Large intestine (tissue), 3 donors: ENCODE measurements at regions not wholly inside any gene's neighbourhood (a gene's known extent, or its start where the extent isn't known, plus 50 kb on each side); places are given as distances from the start of the nearest gene placed in this dataset.
"Not testable (repeated sequence)": the region's sequence is repeated elsewhere in the genome, so short reads cannot be mapped to it uniquely, and the experiment has no call there.

ENCODE experiments used
- DNase-seq, 2 donors: peaks; one replicate each; pipeline versions ENCODE4 v3.0.0 to v3.0.0-alpha.2; 2013
- H3K27ac ChIP-seq: one replicate; pipeline ENCODE4 v1.5.1; 2013; ENCODE audit warnings: low read length
- H3K27me3 ChIP-seq: 2 replicates; pipeline ENCODE4 v1.6.1; 2013; ENCODE audit warnings: low read length; ENCODE audit not compliant: control insufficient read depth, insufficient read depth
- H3K36me3 ChIP-seq: 2 replicates; pipeline ENCODE4 v1.6.1; 2013; ENCODE audit warnings: low read length; ENCODE audit not compliant: control insufficient read depth, insufficient read depth
- H3K4me1 ChIP-seq: one replicate; pipeline ENCODE4 v1.6.1; 2013; ENCODE audit warnings: low read length; ENCODE audit not compliant: control insufficient read depth, insufficient read depth
- H3K4me3 ChIP-seq: one replicate; pipeline ENCODE4 v1.5.1; 2013; ENCODE audit warnings: low read length
- H3K9me3 ChIP-seq: one replicate; pipeline ENCODE4 v1.6.1; 2013; ENCODE audit warnings: mild to moderate bottlenecking, low read depth, low read length, moderate library complexity; ENCODE audit not compliant: control insufficient read depth
- WGBS: methylation state at CpG from one replicate; pipeline ENCODE4 v1.1.5; 2013; ENCODE audit warnings: low lambda C conversion rate; ENCODE audit not compliant: insufficient coverage; 5-methylcytosine and 5-hydroxymethylcytosine counted together

DNA sequence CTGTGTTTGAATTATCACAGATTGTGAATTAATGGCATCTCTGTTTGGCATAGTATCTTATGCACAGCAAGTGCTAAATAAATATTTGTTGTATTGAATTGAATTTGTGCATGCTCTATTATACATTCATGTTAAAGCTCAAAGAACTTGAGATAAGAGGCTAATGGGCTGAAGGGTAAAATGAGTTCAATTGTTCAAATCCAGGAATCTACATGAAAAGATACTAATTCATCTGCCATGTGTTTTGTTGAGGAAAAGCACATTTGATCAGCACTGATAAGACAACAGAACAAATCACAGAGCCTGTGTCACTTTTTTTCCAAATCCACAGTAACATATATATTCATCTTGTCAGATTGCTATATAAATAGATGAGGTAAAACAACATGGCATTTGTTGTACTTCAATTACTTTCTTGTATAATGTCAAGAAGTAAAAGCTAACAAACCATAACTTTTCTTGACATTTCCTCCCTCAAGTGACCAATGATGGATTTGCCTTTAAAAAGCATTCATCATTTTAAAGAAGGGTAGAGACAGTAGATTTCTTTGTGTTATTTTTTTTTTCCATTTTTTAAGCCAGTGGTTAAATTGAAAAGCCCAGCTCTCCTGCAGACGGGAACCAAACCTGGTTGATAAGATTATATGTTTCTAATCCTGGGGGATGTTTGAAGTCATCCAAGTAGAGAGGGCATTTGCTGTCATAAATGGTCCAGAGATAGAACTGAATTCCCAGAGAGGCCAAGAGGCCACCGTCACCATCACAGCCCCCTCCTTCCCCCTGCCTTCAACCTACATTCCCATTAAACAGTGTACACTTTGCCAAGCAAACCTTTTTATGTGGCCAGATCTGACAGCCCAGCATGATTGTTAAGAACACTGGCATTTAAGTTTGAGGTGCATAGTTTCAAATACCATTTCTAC is 123.0 kb downstream of the CHD9NB start:
- H3K9me3 ChIP-seq: no peaks in the 10 kb centered on the region
- DNase-seq: no peak
- no peak overlapping the region for H3K27ac ChIP-seq
- H3K4me3 ChIP-seq: no peak overlapping the region
- H3K27me3 ChIP-seq: no peaks in the 10 kb centered on the region
- no CpG with 5 or more reads among the region's 2 CpGs for WGBS
- no peaks in the 10 kb centered on the region for H3K4me1 ChIP-seq
- H3K36me3 ChIP-seq: no peaks in the 10 kb centered on the region

DNA sequence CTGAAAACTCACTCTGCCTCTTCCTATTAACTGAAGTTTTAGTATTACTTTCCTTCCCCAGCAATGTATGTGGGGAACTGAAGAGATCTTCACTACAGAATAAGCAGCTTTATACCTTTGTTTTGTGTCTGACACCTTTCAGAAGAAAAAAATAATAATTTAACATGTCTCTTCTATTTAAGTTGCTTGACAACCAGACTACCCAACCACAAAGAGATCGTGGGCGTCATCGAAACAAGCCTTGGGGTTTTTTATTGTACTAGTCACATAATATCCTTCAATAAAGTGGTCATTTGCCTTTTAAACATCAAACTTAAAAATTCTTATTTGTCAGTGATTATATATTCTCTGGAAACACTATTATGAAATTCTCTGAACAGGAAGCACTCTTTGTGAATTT is 123.7 kb downstream of the CHD9NB start:
- Histone ChIP-seq H3K9me3 (no peaks in the 10 kb centered on the region), H3K36me3 (no peaks in the 10 kb centered on the region), H3K4me3 (no peak overlapping the region), H3K27me3 (no peaks in the 10 kb centered on the region), H3K4me1 (no peaks in the 10 kb centered on the region), H3K27ac (no peak overlapping the region)
- DNase-seq: no peak
- no CpG with 5 or more reads among the region's 3 CpGs for WGBS

DNA sequence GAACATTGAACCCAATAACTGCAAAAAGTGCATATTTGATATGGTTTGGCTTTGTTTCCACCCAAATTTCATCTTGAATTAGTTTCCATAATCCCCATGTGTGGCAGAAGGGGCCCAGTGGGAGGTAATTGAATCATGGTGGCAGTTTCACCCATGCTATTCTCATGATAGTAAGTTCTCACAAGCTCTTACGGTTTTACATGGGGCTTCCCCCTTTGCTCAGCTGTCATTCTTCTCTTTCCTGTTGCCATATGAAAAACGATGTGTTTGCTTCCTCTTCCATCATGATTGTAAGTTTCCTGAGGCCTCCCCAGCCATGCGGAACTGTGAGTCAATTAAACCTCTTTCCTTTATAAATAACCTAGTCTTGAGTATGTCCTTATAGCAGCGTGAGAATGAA is 127.6 kb downstream of the CHD9NB start:
- H3K4me1 ChIP-seq: no peaks in the 10 kb centered on the region
- no peak overlapping the region for H3K4me3 ChIP-seq
- H3K27ac ChIP-seq: no peak overlapping the region
- no peak for DNase-seq
- WGBS: 78% methylated on average over 2 of the region's 4 CpGs
- H3K9me3 ChIP-seq: no peaks in the 10 kb centered on the region
- H3K36me3 ChIP-seq: no peaks in the 10 kb centered on the region
- no peaks in the 10 kb centered on the region for H3K27me3 ChIP-seq

DNA sequence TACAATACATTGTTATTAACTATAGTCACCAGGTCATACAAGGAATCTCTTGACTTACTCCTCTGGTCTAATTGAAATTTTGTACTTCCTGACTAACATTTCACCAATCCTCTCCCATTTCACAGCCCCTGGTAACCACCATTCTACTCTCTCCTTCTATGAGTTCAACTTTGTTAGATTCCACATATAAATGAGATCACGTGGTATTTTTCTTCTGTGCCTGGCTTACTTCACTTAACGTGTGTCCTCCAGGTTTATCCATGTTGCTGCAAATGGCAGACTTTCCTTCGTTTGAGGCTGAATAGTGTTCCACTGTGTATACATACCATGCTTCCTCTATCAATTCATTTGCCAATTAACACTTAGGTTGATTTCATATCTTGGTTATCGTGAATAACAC is 128.5 kb downstream of the CHD9NB start:
- Histone ChIP-seq H3K27ac (no peak overlapping the region), H3K27me3 (no peaks in the 10 kb centered on the region)
- 83% methylated on average over 1 of the region's 4 CpGs for WGBS

DNA sequence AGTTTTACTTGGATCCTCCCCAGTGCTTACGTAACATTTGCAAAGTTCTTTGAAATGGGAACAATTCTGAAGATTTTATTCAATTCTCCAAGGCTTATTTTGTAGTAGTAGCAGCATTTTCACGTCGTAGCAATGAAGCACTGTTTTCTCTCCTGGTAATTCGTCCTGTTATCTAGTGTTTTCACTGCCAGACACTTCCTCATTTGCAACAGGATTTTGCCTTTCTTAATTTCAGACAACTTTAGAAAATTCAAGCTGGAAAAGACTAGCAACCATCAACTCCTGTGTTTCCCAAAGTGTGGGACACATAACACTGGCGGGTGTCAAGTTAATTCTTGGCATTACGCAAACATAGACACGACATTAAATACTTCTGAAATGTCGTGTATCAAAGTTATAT is 131.6 kb downstream of the CHD9NB start:
- 83% methylated on average over 7 of the region's 8 CpGs for WGBS
- H3K9me3 ChIP-seq: no peaks in the 10 kb centered on the region
- H3K36me3 ChIP-seq: no peaks in the 10 kb centered on the region
- H3K27ac ChIP-seq: no peak overlapping the region
- DNase-seq: no peak
- no peak overlapping the region for H3K4me3 ChIP-seq
- H3K4me1 ChIP-seq: no peaks in the 10 kb centered on the region
- H3K27me3 ChIP-seq: no peaks in the 10 kb centered on the region

More for the DNA sequence above, 128.5 kb downstream of the CHD9NB start:
- Histone ChIP-seq H3K4me3 (no peak overlapping the region), H3K9me3 (no peaks in the 10 kb centered on the region), H3K4me1 (no peaks in the 10 kb centered on the region), H3K36me3 (no peaks in the 10 kb centered on the region)
- no peak for DNase-seq

DNA sequence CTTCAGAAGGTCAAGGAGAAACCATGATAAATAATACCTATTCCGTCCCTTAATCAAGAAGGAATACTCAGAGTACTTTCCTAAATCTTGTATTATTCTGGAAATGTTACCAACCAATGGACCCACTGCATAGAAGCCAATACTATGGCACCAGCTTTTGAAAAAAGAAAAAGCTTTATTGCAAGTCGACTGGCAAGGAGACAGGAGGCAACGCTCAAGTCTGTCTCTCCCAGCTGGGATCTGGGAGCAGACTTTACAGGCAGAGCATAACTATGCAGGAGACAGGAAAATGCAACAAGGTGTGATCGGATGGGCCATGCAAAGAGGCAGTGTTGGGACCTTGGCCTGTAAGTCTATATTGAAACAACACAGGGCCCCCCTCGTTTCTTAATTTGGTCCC is 132.4 kb downstream of the CHD9NB start:
- Histone ChIP-seq H3K36me3 (no peaks in the 10 kb centered on the region), H3K9me3 (no peaks in the 10 kb centered on the region), H3K4me3 (no peak overlapping the region), H3K4me1 (no peaks in the 10 kb centered on the region), H3K27ac (no peak overlapping the region), H3K27me3 (no peaks in the 10 kb centered on the region)
- no peak for DNase-seq
- no CpG with 5 or more reads among the region's 5 CpGs for WGBS

DNA sequence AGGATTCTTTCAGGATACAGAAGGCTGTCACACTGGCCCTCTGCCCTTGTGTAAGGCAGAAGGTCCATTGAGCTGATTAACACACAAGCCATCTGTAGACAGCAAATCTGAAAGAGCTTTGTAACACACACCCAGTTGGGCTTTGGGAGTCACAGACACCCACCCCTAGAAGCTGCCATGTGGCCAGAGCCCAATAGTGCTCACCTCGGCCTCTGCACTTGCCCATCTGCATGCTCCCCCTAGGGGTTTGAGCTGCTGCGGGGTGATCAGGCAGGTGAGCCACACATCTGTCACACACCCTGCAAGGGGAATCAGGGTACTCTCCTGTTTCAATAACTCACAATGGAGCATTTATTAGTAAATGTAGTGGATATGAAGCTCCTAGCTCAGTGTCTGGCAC is 138.3 kb downstream of the CHD9NB start:
- Histone ChIP-seq H3K4me1 (no peaks in the 10 kb centered on the region), H3K36me3 (no peaks in the 10 kb centered on the region), H3K27ac (no peak overlapping the region), H3K27me3 (no peaks in the 10 kb centered on the region), H3K9me3 (no peaks in the 10 kb centered on the region), H3K4me3 (no peak overlapping the region)
- DNase-seq: no peak
- no CpG with 5 or more reads among the region's 2 CpGs for WGBS

DNA sequence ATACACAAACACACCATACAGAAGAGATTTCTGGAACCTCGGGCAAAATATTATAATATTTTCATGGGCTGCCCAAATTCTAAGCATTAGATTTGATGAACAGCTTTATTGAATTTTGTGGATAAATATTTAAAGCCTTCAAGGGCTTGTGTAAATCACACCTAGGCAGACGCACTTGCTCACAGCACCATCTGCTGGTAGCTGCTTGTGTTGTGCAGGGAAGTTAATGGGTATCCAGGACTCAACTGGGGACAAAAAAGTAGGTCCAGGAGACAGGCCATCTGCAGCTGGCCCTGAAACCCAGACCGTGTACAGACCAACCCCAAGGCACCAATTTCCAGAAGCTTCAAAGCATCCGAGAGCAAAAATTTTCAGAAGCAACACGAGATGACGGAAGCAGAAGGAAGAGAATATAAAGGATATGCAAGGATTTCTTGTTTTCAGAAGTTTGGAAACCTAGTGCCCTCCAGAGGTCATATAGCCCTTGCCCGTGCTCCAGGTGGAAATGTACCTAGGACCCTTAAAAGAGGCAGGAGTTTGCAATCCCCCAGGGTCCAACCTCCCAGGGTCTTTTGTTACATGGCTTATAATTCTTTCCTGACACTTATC is 140.0 kb downstream of the CHD9NB start:
- Histone ChIP-seq H3K27me3 (no peaks in the 10 kb centered on the region), H3K4me3 (no peak overlapping the region), H3K36me3 (no peaks in the 10 kb centered on the region), H3K9me3 (no peaks in the 10 kb centered on the region), H3K27ac (no peak overlapping the region), H3K4me1 (no peaks in the 10 kb centered on the region)
- DNase-seq: peak; percentile 43 to 47
- no CpG with 5 or more reads among the region's 7 CpGs for WGBS

DNA sequence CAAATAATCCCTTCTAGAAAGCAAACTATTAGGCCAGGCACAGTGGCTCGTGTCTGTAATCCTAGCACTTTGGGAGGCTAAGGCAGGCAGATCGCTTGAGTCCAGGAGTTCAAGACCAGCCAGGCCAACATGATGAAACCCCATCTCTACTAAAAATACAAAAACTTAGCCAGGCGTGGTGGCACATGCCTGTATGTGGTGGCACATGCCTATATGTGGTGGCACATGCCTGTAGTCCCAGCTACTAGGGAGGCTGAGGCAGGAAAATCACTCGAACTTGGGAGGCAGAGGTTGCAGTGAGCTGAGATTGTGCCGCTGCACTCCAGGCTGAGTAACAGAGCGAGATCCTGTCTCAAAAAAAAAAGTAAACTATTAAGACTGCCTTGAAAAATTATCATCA is 144.6 kb downstream of the CHD9NB start:
- H3K4me3 ChIP-seq, H3K27ac ChIP-seq, H3K36me3 ChIP-seq, H3K4me1 ChIP-seq, DNase-seq, H3K27me3 ChIP-seq, H3K9me3 ChIP-seq: not testable (repeated sequence)
- WGBS: 100% methylated on average over 2 of the region's 6 CpGs

DNA sequence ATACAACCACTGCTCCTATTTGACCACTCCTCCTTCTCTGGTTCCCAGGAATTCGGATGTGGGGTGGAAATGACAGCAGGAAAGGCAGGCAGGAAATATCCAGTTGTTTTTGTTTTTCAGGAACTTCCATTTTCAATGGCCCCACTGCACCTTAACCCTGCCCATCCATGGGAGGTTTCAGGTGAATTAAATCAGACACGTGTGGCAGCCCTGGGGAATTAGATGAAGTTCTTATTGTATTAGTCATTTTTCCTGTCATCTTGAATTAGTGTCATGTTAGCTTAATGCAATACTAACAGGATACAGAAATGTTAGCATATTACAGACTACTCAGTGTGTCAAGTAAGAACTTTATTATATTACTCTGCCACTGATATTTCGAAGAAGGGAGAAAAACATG is 146.4 kb downstream of the CHD9NB start:
- H3K4me3 ChIP-seq: no peak overlapping the region
- no peaks in the 10 kb centered on the region for H3K9me3 ChIP-seq
- H3K36me3 ChIP-seq: no peaks in the 10 kb centered on the region
- 60% methylated on average over 1 of the region's 3 CpGs for WGBS
- H3K27ac ChIP-seq: no peak overlapping the region
- no peaks in the 10 kb centered on the region for H3K27me3 ChIP-seq
- H3K4me1 ChIP-seq: no peaks in the 10 kb centered on the region
- DNase-seq: no peak
